Epithelial cell of esophagus (primary cell): ENCODE measurements at regions not wholly inside any gene's neighbourhood (a gene's known extent, or its start where the extent isn't known, plus 50 kb on each side); places are given as distances from the start of the nearest gene placed in this dataset.

ENCODE experiments used
- DNase-seq: peaks from one replicate; pipeline ENCODE4 v3.0.0; 2010; ENCODE audit warnings: low read depth
- H3K4me3 ChIP-seq: 2 replicates; pipeline ENCODE4 v1.5.1; 2011; ENCODE audit warnings: mild to moderate bottlenecking, low read length, control low read depth
- TF ChIP-seq, protein P1 (sequence below): IDR thresholded peaks from 2 replicates; pipeline ENCODE4 v1.5.1; 2011; ENCODE audit warnings: low read depth, mild to moderate bottlenecking, low read length, control low read depth, inconsistent platforms; ENCODE audit not compliant: insufficient read depth; ENCODE audit errors: missing control alignments

DNA sequence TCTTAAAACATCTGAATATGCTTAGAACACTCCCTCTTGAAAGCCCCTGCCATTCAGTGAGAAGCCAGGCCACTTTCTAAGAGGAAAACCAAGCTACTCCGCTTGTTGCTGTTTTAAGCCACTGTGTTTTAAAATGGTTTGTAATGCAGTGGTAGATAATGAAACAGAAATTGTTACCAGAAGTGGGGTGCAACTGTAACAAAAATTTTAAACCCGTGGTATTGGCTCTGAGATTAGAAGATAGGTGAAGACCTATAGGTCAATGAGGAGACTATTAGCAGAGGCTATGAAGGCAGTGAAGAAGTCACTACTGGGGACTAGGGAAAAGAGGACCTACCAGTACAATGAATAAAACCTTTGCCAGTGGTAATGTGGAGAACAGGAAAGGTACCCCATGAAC, 266.5 kb downstream of the IRF8 start:
- DNase-seq: no peak
- H3K4me3 ChIP-seq: no peak overlapping the region
- TF ChIP-seq, protein P1, sequence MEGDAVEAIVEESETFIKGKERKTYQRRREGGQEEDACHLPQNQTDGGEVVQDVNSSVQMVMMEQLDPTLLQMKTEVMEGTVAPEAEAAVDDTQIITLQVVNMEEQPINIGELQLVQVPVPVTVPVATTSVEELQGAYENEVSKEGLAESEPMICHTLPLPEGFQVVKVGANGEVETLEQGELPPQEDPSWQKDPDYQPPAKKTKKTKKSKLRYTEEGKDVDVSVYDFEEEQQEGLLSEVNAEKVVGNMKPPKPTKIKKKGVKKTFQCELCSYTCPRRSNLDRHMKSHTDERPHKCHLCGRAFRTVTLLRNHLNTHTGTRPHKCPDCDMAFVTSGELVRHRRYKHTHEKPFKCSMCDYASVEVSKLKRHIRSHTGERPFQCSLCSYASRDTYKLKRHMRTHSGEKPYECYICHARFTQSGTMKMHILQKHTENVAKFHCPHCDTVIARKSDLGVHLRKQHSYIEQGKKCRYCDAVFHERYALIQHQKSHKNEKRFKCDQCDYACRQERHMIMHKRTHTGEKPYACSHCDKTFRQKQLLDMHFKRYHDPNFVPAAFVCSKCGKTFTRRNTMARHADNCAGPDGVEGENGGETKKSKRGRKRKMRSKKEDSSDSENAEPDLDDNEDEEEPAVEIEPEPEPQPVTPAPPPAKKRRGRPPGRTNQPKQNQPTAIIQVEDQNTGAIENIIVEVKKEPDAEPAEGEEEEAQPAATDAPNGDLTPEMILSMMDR: no peak

DNA sequence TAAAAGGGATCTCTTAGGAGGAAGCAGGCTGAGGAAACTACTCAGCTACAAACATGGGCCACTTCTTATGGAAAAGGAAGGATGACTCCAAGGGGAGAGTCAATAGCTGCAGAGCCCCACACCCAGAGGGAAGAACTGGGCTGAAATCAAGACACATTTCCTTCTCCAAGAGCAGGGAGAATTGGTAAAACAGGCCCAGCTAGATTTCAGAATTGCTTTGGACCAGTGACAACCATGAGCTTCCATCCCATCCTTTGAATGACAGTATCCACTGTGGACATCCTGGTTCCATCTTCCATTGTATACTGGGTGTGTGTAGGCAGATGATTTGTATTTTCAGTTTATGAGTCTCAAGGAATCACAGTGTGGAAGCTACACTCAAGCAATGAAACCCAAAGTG, 267.5 kb downstream of the IRF8 start:
- DNase-seq: no peak
- TF ChIP-seq, protein P1: no peak
- no peak overlapping the region for H3K4me3 ChIP-seq

DNA sequence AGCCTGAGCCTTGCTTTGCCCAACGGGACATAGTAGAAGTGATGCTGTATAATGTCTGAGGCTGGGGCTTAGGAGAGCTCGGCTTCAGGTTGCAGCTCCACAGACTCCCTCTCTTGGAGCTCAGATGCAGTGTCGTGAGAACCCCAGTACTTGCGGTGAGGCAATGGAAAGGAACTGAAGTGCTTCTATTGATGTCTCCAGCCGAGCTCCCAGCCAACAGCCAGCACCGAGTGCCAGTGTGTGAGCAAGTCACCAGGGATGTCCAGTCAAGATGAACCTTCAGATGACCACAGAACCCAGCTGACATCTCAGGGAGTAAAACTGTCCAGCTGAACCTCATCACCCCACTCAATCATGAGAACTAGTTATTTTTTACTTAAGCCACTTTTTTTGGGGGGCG, 268.1 kb downstream of the IRF8 start:
- DNase-seq: no peak

DNA sequence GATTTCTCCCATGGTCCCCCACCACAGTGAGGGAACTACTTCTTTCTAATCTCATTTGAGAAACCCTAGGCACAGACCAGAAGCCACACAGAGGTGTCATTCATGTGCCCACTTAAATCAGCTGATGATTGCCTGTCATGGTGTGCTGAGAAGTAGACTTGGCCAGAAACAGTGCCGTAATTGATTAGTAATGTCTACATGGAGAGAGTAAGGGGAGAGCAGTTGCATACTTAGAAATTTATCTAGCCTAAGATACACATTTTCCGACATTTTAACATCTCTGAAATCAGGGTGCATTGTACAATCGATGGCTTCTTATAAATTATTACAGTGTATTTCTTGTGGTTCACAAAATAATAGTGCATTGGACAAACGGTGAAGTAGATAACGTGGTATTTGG, 271.8 kb downstream of the IRF8 start:
- no peak for DNase-seq
- TF ChIP-seq, protein P1: no peak
- no peak overlapping the region for H3K4me3 ChIP-seq

More for the DNA sequence above, 268.1 kb downstream of the IRF8 start:
- H3K4me3 ChIP-seq: no peak overlapping the region
- TF ChIP-seq, protein P1: no peak

DNA sequence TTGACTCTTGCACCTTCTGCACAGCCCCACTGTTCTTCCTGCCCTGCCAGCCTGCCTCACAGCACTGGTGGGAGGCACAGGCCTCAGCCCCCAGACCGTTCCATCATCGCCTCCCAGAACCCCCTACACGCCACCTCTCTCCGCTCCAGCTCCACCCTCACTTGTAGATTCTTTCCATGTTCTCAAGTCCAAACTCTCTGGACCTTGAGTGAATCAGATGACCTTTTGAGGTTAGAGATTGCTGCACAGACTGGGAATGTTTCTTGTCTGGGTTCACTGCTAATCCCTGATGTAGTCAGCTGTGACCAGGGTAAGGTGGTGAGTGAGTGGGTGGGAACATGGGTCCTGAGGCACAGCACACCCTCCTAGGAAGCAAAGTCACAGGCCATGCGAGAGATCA, 272.4 kb downstream of the IRF8 start:
- no peak for DNase-seq
- TF ChIP-seq, protein P1: no peak
- H3K4me3 ChIP-seq: no peak overlapping the region

DNA sequence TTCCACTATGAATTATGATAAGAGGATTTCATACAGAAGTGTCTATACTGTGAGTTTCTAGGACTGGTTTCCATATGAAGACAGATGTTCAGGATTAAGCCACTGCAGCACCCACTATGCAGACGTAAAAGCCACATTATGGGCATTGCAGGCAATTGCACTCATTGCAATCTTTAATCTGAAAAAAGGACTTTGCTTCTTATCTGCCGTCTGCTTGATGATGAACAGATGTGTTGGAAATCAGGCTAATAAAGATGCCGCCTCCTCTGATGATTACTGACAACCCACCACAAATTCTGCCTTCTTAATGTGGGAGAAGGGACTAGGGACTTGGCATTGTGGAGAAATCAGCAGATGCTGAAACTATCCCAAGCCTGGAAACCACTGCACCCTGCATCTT, 276.9 kb downstream of the IRF8 start:
- DNase-seq: no peak
- no peak overlapping the region for H3K4me3 ChIP-seq
- TF ChIP-seq, protein P1: no peak

DNA sequence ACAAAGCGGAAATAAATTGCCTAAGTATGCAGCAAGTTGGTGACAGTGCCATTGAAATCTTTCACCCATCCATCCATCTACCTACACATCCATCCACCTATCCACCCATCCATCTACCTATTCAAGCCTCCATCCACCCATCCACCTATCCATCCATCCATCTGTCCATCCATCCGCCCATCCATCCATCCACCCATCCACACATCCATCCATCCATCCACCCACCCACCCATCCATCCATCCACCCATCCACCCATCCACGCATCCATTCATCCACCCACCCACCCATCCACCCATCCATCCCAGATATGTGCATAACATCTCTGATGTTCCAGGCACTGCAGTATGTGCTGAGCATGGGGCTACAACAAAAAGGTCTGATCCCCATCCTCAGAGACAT, 277.5 kb downstream of the IRF8 start:
- no peak for DNase-seq
- TF ChIP-seq, protein P1: no peak
- H3K4me3 ChIP-seq: no peak overlapping the region
